ENCODE measurements at regions not wholly inside any gene's neighbourhood (a gene's known extent, or its start where the extent isn't known, plus 50 kb on each side); places are given as distances from the start of the nearest gene placed in this dataset.

DNA sequence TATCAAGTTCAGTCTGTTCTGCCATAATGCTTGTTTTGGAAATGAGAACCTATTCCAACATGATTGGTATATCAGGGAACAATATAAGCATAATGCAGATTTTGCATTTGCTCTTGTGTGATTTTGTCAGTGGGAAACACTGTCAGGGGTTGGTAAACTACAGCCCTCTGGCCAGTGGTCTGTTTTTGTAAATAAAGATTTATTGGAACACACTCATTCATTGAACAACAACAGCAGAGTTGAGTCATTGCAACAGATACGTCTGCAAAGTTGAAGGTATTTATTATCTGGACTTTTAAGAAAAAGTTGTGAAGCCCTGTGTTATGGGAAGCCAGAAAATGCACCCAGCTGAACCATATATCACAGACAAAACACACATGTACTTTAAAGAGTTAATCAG is 83.1 kb downstream of the MCFD2 start:
- ATAC-seq (no peak), DNase-seq (no peak)
- no peaks in the 10 kb centered on the region for H3K36me3 ChIP-seq
- H3K9me3 ChIP-seq, result no peaks in the 10 kb centered on the region
- no peaks in the 10 kb centered on the region for H3K27me3 ChIP-seq
- intact Hi-C loops (cut with DNase I; ENCODE audit: low total_unique reads) (no loop called here), in situ Hi-C loops (cut with MboI; ENCODE audit: low sequenced_read_pairs in 4 of 4) (no loop called here)
- no peak overlapping the region for H3K27ac ChIP-seq
- H3K4me3 ChIP-seq, result no peak overlapping the region
- no peak for TF ChIP-seq POLR2A (IDR thresholded peaks at IDR 0.05)
- TF ChIP-seq, protein P1, sequence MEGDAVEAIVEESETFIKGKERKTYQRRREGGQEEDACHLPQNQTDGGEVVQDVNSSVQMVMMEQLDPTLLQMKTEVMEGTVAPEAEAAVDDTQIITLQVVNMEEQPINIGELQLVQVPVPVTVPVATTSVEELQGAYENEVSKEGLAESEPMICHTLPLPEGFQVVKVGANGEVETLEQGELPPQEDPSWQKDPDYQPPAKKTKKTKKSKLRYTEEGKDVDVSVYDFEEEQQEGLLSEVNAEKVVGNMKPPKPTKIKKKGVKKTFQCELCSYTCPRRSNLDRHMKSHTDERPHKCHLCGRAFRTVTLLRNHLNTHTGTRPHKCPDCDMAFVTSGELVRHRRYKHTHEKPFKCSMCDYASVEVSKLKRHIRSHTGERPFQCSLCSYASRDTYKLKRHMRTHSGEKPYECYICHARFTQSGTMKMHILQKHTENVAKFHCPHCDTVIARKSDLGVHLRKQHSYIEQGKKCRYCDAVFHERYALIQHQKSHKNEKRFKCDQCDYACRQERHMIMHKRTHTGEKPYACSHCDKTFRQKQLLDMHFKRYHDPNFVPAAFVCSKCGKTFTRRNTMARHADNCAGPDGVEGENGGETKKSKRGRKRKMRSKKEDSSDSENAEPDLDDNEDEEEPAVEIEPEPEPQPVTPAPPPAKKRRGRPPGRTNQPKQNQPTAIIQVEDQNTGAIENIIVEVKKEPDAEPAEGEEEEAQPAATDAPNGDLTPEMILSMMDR (IDR thresholded peaks at IDR 0.05 in 4 of 5, conservative IDR thresholded peaks at IDR 0.05 in 1 of 5), result no peak
- no peaks in the 10 kb centered on the region for H3K4me1 ChIP-seq

DNA sequence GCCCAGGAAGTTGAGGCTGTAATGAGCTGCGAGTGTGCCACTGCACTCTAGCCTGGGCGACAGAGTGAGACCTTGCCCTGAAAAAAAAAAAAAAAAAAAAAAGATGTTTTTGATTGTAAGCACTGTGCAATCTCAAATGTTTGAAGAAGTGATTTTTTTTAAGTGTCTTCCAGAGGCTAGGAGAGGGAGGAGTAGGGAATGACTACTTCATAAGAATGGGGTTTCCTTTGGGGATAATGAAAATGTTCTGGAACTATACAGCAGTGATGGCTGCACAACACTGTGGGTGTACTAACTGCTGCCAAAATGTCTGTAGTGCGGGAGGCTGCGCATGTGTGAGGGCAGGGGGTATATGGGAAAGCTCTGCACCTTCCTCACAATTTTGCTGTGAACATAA is 83.7 kb downstream of the MCFD2 start:
- no peaks in the 10 kb centered on the region for H3K4me1 ChIP-seq
- no peaks in the 10 kb centered on the region for H3K9me3 ChIP-seq

DNA sequence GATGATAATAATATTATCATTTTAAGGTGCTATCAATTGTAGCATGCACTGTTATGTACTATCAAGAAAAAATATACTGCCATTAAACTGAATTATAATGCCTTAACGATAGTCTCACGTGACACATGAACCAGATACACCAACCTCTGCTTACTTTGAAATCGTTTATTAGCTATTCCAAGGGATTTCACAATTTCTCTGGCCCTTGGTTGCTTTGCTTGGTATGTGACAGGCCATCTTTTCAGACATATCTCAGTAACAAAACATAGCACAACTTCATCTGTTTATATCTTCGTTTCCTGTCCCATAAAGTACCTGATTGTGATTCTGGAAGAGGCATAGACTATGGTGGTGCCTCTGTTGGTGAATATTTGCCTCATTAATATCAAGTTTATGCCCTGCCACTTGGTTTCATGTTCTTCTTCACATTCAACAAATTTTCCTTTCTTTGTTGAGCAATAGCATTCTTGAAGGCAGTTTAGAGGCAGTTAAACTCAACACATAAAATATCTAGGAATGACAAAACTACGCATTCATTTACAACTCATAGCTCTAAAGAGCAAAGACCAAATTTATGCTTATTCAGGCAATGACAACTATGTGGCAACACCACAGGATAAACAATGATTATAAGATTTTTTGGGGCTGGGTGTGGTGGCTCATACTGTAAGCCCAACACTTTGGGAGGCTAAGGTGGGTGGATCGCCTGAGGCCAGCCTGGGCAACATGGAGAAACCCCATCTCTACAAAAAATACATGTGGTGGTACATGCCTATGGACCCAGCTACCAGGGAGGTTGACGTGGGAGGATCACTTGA is 84.3 kb downstream of the MCFD2 start:
- DNase-seq, result no peak
- no peak for ATAC-seq
- no peaks in the 10 kb centered on the region for H3K27me3 ChIP-seq
- no peaks in the 10 kb centered on the region for H3K36me3 ChIP-seq
- H3K4me3 ChIP-seq, result no peak overlapping the region
- H3K27ac ChIP-seq, result no peak overlapping the region
- H3K4me1 ChIP-seq, result no peaks in the 10 kb centered on the region
- no peaks in the 10 kb centered on the region for H3K9me3 ChIP-seq
- TF ChIP-seq POLR2A (IDR thresholded peaks at IDR 0.05), result no peak
- TF ChIP-seq, protein P1 (IDR thresholded peaks at IDR 0.05 in 4 of 5, conservative IDR thresholded peaks at IDR 0.05 in 1 of 5), result no peak
- intact Hi-C loops (cut with DNase I; ENCODE audit: low total_unique reads) (no loop called here), in situ Hi-C loops (cut with MboI; ENCODE audit: low sequenced_read_pairs in 4 of 4) (no loop called here)

More for the DNA sequence above, 83.7 kb downstream of the MCFD2 start:
- Histone ChIP-seq H3K27ac (no peak overlapping the region), H3K4me3 (no peak overlapping the region), H3K27me3 (no peaks in the 10 kb centered on the region), H3K36me3 (no peaks in the 10 kb centered on the region)
- in situ Hi-C loops (cut with MboI; ENCODE audit: low sequenced_read_pairs in 4 of 4) (no loop called here), intact Hi-C loops (cut with DNase I; ENCODE audit: low total_unique reads) (no loop called here)
- TF ChIP-seq, protein P1 (IDR thresholded peaks at IDR 0.05 in 4 of 5, conservative IDR thresholded peaks at IDR 0.05 in 1 of 5), result no peak
- no peak for TF ChIP-seq POLR2A (IDR thresholded peaks at IDR 0.05)
- DNase-seq (no peak), ATAC-seq (no peak)

DNA sequence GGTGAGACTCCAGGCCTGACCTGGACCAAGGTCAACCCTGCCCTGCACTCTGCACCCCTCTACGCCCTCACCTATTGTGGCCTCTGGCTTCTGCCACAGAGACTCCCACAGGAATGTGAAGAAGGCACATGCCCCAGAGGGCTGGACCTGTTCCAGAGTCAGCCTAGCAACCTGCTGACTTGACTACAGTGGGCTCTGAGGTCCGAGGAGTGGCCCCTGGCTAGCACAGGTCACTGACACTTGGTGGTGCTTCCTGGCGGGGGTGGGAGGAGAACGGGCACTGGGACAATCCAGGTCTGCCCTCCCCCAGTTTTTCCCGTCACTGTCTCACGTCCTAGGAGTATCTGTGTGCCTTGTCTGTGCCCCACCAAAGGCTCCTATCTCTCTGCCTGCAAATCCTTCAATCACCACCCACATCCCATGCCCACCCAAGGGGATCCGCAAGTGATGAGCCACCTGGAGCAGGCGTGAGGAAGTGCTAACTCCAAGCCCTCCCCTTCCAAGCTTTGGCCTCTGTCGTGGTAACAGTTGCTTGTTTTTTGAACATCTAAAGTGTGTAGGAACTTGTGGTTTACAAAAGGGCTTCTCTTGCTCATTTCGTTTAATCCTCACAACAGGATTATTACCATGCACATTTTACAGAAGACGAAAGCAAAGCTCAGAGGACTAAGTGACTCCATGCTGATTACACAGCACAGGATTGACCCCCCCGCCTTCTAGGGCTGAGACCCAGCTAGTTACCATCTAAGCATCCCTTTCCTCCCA is 86.2 kb downstream of the MCFD2 start:
- Histone ChIP-seq H3K27me3 (no peaks in the 10 kb centered on the region), H3K4me1 (no peaks in the 10 kb centered on the region), H3K4me3 (no peak overlapping the region), H3K36me3 (no peaks in the 10 kb centered on the region), H3K9me3 (no peaks in the 10 kb centered on the region), H3K27ac (no peak overlapping the region)
- in situ Hi-C loops (cut with MboI; ENCODE audit: low sequenced_read_pairs in 4 of 4), result no loop called here
- no peak for TF ChIP-seq POLR2A (IDR thresholded peaks at IDR 0.05)
- TF ChIP-seq, protein P1 (IDR thresholded peaks at IDR 0.05 in 4 of 5, conservative IDR thresholded peaks at IDR 0.05 in 1 of 5), result no peak
- intact Hi-C loops (cut with DNase I; ENCODE audit: low total_unique reads), result no loop called here
- no peak for ATAC-seq
- DNase-seq, result no peak
